ENCODE measurements at regions not wholly inside any gene's neighbourhood (a gene's known extent, or its start where the extent isn't known, plus 50 kb on each side); places are given as distances from the start of the nearest gene placed in this dataset.

GRCh38 chr18:34086370-34086769 is 138.3 kb downstream of the NOL4 start:
- CTCF ChIA-PET: interaction anchor here (0.6 kb wide), 1 partner anchor 67 kb away, joined by 3 read pairs; no protein-coding TSS in a partner anchor
- POLR2A ChIA-PET: no interaction called here
- Histone ChIP-seq H3K27ac (ENCODE audit: extremely low read depth, low read depth, low read length) (no peak overlapping the region), H3K4me1 (ENCODE audit: control insufficient read depth, insufficient read depth, low read length) (peaks cover 5% of the 10 kb centered on the region; the same call in 1 of the 2 replicates), H3K4me3 (ENCODE audit: low read depth, low read length) (no peak overlapping the region), H3K9me3 (ENCODE audit: control insufficient read depth, insufficient read depth, low read depth, low read length) (no peaks in the 10 kb centered on the region), H3K36me3 (ENCODE audit: control insufficient read depth in 2 of 2, insufficient read depth in 1 of 2, low read length in 2 of 2) (no peaks in the 10 kb centered on the region)
- TF ChIP-seq ZNF23 (tag by site-specific recombination; IDR thresholded peaks at IDR 0.05; ENCODE audit: borderline replicate concordance): no peak
- TF ChIP-seq ZNF704 (tag by site-specific recombination; IDR thresholded peaks at IDR 0.05): no peak
- no peak for TF ChIP-seq ZNF621 (tag by site-specific recombination; IDR thresholded peaks at IDR 0.05)
- TF ChIP-seq ZFP69B (tag by site-specific recombination; IDR thresholded peaks at IDR 0.05): no peak
- no peak for TF ChIP-seq ZNF626 (tag by site-specific recombination; IDR thresholded peaks at IDR 0.05)
- no peak for TF ChIP-seq ZNF792 (tag by site-specific recombination; IDR thresholded peaks at IDR 0.05)
- no peak for TF ChIP-seq KLF1 (tag by site-specific recombination; IDR thresholded peaks at IDR 0.05)
- no peak for TF ChIP-seq ZNF10 (tag by site-specific recombination; IDR thresholded peaks at IDR 0.05)
- no peak for TF ChIP-seq IKZF3 (tag by site-specific recombination; IDR thresholded peaks at IDR 0.05)
- TF ChIP-seq ZNF639 (tag by site-specific recombination; IDR thresholded peaks at IDR 0.05): no peak
- no peak for TF ChIP-seq ELK4 (IDR thresholded peaks at IDR 0.05; ENCODE audit: borderline replicate concordance, low read depth, low read length)
- no peak for TF ChIP-seq ZNF394 (tag by site-specific recombination; IDR thresholded peaks at IDR 0.05; ENCODE audit: borderline replicate concordance)
- no peak for TF ChIP-seq GLIS1 (tag by site-specific recombination; IDR thresholded peaks at IDR 0.05)
- TF ChIP-seq ZNF747 (tag by site-specific recombination; IDR thresholded peaks at IDR 0.05): no peak
- no peak for TF ChIP-seq BCL11B (tag by site-specific recombination; IDR thresholded peaks at IDR 0.05; ENCODE audit: low read depth)
- TF ChIP-seq ZFP37 (tag by site-specific recombination; IDR thresholded peaks at IDR 0.05): no peak
- TF ChIP-seq GFI1B (tag by site-specific recombination; IDR thresholded peaks at IDR 0.05): no peak
- TF ChIP-seq ZNF121 (tag by site-specific recombination; IDR thresholded peaks at IDR 0.05): no peak
- no peak for TF ChIP-seq ZNF645 (tag by site-specific recombination; IDR thresholded peaks at IDR 0.05)
- TF ChIP-seq ZNF26 (tag by site-specific recombination; IDR thresholded peaks at IDR 0.05): no peak

Data from HEK293 (cell line).